ENCODE measurements at regions not wholly inside any gene's neighbourhood (a gene's known extent, or its start where the extent isn't known, plus 50 kb on each side); places are given as distances from the start of the nearest gene placed in this dataset.

DNA sequence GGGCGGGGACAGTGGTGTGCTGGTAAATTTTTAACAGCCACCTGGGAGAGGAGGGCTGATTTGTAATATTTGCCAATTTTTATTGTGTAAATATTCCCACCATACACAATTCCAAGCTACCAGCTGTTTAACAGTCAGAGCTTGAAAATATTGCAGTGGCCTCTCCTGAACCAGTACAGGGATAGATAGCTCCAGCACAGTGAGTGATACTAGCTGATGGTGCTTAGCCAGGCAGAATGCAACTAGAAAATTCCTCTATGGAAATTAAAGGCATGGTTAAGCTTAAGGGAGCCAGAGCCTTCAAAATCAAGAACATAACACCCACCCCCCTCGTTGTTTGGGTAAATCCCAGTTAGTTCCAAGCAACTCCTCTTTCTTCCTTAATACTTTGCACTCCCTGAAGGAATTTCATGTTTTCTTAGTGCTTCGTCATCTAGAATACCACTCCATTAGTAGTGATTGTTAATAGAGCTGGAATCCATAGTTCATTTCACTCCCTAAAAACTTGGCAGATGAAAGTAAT, 96.6 kb downstream of the CYB561 start:
- no peak for DNase-seq

DNA sequence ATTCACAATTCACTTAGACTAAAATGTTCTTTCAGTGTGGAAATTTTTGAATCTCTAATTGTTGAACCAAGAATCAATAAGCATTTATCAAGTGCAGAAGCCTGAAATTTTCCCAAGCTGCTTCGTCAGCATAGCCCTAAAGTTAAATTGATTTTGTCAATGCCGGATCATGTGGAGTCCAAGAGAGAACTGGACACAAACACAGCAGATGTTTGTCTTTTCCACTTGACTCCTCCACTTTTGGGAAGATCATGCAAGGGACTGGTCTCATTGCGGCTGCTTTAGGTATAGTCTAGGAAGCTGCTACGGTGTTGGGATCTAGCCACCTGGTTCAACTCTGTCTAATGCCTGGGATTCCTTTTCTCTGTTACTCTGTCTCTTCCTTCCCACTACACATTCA, 95.7 kb downstream of the CYB561 start:
- DNase-seq: no peak

DNA sequence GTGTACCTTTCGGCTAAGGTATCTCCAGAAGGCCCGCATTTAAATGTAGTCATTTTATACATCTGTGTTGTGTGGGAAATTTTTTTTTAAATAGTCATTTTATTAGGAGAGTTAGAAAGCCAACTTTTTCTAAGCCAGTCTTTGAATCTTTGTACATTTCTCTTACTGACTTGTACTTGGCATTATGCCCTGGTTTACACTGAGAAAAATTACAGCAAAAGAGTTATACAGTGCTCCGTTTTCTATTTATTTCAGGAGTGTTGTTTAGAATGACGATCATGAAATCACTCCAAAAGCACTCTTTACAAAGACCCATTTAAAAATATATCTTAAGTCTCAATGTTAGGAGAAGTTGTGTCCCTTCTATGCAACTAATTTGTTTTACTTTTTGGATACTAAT, 91.8 kb downstream of the CYB561 start:
- DNase-seq: no peak

DNA sequence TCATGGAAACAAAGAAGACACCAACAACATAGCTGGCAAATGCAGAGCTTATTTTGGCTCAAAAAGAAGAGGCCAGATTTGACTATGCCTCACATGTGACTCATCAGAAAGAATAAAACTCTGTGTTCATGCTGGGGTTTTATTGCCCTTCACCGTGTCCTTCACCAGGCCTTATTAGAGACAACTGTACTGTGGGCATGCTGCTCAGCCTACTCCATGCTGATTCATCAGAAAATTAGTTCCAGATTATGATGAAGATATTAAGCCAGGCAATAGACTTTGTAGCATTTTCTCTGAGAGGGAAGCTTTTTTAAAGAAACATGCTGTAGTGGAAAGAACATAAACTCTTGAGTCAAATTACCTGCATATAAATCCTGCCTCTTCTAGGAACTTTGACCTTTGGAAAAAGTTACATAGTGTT, 89.8 kb downstream of the CYB561 start:
- no peak for DNase-seq

DNA sequence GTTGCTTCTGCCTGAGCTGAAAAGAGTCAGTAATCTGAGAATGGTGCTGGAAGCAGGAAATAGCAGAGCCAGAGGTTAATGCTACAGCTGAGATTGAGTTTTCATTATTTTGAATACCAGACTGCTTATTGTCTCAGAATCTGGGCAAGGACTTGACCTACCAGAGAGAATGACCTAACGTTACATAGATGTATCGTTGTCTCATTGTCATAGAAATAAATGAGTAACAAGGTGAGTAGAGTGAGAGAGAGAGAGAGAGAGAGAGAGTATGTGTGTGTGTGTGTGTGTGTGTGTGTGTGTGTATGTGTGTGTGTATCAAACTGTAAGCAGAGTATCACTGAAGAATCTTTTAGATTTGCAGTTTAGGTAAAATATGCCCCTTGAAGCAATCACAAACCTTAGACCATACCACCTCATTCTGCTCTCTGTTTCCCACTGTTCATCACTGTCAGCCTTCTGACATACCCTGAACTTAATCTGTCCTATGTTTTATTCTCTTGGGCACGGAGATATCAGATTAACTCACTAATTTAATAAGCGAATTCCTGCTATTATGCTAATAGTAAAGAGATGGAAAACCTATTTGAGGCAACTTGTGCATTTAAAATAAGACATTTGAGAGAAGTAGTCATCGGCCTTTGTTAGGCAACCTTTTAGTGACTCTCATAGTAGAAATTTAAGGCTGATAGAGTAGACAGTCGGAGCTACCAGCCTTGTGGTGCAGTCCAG, 87.8 kb downstream of the CYB561 start:
- DNase-seq: no peak

DNA sequence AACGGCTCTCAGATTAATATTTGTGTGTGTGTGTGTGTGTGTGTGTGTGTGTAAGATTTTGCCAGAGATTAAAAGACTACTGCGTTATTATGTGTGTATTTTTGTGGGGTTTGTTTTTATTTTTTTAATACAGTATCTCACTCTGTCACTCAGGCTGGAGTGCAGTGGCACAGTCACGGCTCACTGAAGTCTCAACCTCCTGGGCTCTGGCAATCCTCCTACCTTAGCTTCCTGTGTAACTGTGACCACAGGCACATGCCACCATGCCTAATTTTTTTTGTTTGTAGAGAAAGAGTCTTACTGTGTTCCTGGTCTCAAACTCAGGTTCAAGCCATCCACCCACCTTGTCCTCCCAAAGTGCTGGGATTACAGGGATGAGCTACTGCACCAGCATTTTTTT, 87.2 kb downstream of the CYB561 start:
- no peak for DNase-seq

DNA sequence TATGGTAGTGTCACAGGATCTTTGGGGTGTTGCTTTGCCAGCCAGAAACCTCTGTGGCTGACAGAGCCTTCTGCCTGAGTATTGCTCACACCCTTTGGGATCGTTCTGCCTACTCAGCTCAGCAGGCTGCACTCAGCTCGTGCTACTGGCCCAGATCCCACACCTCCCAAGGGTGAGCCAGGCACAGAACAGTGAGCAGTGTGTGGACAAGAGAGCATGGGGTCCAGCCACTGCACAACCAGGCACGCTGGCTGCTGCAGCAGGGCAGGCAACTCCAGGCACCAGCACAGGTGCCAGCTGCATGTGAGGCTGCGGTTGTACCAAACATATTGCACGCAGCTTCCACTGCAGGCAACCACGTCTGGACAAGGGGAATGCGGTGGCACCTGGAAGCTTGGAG, 84.9 kb downstream of the CYB561 start:
- DNase-seq: no peak

DNA sequence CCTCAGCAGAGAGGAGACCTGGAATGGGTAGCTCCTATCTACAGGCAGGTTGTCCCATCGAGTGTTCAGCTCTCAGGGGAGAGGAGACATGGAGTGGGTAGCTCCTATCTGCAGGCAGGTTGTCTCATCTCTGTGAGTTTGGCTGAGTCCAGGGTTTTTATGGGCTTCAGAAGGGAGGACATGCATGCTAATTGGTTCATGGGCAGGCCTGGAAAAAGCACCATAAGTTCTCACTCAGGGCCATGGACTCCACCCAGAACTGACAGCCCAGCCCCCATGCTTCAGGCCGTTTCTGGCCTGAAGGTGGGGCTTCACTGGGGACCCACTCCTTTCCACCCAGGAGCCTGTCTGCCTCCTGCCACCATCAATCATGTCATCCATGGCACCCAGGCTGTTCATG, 84.0 kb downstream of the CYB561 start:
- DNase-seq: no peak

DNA sequence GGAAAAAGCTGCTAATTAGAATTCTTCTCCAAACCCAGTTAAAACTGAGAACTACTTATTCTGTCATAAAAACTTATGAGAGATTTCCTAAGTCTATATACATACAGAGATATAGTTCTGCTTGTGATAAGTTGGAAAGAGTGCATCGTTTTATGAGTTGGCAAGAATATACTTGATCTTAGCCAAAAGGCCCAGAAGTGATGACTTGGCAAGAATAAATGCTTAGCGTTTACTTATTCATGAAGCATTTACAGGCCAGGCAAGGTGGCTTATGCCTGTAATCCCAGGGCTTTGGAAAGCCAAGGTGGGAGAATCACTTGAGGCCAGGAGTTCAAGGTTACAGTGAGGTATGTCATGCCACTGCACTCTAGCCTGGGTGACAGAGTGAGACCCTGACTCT, 81.7 kb downstream of the CYB561 start:
- DNase-seq: no peak

DNA sequence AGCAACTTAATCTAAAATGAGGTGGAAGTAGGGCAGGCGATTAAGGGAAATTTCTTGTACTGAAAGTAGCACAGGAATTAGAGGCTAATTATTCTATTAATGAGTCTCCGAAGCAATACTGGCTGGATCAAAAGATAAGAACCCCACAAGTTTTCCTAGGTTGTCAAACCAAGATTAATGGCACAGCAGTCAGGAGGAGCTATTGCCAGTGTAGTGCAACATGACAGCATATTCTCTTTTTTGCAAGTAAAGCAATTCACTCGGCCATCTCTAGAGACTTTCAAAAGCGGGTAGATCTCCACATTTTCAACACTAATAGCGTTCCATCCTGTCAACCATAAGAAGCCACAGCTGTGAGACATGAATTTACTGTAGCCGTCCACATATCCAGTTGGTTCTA, 81.2 kb downstream of the CYB561 start:
- no peak for DNase-seq

DNA sequence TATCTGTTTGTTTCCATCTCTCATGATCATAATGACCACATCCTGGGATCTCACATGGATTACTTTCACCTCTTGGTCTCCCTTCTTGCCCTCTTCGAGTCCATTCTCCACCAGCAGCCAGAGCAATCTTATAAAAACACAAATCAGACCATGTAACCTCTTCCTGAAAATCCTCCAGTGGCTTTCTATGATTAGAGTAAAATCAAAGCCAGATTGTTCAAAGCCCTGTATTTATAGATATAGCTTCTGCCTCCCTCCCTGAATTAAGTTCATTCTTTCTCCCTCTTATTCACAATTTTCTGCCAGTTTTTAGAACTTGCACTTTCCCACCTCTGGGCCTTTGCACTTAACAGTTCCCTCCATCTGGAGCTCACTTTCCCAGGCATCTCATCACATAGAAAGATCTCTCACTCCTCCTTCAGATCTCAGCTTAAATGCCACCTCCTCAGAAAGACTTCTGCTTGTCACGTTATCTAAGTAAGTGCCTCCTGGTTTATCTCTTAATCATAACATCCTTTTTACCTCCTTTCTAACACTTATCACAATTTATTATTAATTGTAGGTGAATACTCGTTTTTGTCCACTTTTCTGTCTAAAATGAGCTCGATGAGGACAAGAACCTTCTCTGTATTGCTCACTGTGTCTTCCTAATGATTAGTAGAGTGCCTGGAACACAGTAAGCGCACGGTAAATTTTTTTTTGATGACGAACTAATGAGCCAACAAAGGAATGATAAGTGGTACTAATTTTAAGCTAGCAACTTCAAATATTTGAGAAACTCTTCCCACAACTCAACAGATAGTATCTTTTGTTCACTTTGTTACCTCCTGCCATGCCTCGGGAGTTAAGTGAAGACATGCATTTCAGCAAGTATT, 80.5 kb downstream of the CYB561 start:
- DNase-seq: no peak

DNA sequence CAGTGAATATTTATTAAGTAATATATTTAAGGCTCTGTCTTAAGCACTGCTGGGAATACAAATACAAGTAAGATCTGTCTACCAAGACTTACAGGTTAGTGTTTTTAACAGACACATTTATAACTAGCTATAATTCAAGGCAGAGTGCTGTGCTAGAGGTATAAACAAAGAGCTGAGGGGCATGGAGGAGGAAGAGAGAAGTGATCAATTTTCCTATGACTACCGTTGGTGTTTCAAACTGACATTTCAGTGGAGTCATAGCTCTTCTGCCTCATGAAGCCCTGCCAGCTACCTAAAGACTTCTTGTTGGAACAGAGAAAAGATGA, 79.9 kb downstream of the CYB561 start:
- DNase-seq: no peak

DNA sequence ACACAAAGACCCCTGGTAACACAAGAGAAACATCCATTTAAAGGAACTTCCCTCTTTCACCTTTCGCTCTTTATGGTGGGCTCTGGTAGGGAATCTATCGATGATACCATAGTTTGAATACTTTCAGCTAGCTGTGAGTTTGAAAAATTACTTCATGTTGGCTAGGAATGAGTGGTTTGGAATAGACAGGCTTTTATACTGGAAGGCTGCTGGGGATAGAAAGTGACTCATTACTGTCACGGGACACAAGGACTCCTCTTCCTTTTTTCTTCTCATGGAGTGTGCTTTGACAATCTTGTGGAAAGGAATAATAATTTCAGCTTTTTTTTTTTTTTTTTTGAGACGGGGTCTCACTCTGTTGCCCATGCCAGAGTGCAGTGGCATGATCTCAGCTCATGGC, 76.9 kb downstream of the CYB561 start:
- no peak for DNase-seq

DNA sequence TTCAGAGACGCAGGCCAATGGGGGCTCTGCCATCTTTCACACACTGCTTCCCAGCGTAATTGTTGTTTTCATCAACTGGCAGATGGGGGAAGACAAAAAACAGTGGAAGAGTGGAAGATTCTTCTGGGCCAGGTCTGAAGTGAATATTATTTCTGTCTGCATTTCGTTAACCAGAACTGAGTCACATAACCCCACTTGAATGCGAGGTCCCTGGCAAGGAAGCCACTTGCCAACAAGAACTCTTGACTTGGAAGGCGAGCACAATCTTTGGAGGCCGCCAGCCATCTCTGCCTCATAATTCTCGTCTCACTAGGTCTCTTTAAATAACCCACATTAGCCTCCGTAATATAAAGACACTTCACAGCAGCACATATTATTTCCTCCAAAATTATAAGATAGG, 75.4 kb downstream of the CYB561 start:
- DNase-seq: no peak

DNA sequence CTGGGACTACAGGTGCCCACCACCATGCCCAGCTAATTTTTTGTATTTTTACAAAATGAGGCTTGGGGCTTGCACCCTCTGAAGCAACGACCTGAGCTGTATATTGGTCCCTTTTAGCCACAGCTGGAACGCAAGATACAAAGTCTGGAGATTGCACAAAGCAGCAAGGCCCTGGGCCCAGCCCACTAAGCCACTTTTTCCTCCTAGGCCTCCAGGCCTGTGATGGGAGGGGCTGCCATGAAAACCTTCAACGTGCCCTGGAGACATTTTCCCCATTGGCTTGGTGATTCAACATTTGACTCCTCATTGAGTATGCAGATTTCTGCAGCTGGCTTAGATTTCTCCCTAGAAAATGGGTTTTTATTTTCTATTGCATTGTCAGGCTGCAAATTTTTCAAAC, 69.2 kb downstream of the CYB561 start:
- DNase-seq: no peak

DNA sequence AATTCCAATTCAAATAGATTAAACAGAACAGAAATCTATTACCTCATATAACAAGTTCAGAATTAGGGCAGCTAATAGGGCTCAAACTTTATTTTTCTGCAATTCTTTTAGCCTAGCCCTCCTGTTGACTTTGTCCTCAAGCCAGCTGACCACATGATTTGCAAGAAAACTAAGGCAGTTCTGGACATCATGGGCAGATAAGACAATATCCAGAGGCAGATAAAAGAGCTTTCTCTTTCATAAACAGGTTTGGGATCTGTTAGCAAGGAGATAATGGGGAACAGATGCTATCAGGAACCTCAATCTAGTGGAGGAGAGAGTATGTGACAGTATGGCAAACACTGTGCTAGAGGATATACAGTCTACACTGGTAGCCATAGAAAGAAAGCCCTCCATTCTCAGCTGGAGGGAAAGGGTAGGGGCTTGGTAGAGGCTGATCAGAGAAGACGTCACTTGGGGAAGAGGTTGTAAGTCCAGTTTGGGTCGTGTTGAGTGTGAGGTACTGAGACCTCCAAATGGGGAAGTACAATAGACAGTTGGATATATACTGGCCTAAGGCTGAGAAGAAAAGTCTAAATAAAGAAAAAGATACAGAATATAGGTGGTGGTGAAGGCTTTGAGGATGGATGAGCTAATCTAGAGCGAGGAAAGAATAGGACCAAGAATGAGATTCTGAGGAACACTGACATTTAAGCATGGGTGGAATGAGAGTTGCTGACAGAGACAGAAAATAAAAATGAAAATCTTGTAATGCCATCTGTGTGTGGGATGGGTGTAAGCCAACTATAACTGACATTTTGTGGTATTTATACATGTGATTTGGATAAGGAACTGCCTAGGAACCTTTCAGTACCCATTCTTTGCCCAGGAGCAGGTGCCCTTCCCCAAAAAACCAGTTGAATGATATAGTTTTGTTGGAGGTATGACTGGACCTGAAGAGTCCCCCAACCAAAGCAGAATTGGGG, 67.4 kb downstream of the CYB561 start:
- no peak for DNase-seq

DNA sequence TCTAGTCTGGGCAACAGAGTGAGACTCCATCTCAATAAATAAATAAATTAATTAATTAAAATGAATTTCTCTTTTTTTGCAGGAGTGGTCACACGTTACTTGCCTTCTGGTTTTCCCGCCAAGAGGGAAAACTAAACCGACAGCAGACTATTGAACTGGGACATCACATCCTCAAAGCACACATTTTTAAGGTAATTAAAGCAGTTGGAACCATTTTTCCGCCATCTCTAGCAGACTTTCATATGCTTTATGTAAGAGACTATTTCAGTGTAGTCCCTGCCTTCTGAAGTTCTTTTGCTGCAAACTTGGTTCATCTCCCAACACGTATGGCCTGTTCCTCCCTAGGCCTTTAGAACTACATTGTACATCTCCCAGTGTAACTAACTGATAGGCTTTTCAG, 66.5 kb downstream of the CYB561 start:
- DNase-seq: no peak

DNA sequence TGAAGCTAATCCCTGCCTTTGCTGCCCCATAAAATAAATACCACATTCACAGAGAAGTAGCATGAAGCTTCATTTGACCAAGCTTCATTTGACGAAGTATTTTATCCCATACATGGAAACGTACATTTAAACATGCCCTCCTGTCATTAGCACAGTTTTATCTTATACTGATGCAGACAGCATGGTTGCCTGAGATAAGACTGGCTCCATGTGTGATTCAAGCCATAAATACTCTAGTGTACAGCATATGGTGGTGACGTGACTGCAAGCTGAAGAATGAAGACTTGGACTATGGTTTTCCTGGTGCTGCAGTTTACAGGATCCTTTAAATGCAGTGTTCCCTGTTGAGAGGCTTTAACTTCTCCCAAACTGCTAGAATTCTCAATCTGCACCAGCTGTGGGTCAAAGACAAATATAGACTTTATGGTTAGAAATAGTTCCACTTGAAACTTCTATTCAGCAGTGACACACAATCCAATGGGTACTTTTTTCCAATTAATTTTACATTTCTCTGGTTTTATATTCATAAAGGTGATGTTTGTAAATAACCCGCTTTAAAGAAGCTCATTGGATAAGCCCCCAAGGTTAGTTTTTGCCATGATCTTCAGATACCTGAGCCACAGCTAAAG, 64.9 kb downstream of the CYB561 start:
- no peak for DNase-seq

DNA sequence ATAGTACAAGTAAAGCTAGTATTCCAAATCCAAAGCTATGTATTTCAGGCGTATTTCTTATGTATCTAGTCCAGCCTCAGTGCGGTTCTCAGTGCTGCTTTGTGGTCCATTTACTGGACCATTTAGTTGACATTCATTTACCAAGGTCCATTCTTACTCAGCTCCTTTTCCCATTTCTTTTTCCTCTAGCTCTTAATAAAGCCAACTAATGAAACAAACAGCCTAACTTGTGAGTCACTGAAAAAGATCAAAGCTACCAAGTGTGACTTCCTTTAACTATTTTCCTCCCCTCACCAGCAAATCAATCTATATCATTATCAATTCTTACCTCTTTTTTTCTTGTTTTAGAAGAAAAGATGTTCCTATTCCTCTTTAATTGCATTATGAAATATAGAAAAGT, 64.0 kb downstream of the CYB561 start:
- DNase-seq: no peak
